K562 (cell line): ENCODE measurements at regions not wholly inside any gene's neighbourhood (a gene's known extent, or its start where the extent isn't known, plus 50 kb on each side); places are given as distances from the start of the nearest gene placed in this dataset.

Experiments
- ATAC-seq: fragments of 200-7000 bp; cut with Tn5 transposase; 3 replicates; pipeline ENCODE4 v1.9.1; 2020; ENCODE audit warnings: moderate library complexity
- BruUV-seq: library from RNA; stranded (reverse); fragments of 400-500 nt; replicated peaks from 2 replicates; lab custom pipeline; 2021; lab: Mats Ljungman, UMichigan
- CTCF ChIA-PET: fragments of 300-600 bp; formaldehyde crosslinking; extraction: SDS; loops from one replicate; lab custom pipeline; 2021; ENCODE audit warnings: low intra/inter-chr PET ratio; lab: Yijun Ruan, JAX
- POLR2A ChIA-PET: fragments of 300-600, 350-650 bp; sonication (Branson Sonifier 250); formaldehyde crosslinking; extraction: SDS; loops from one replicate; lab custom pipeline; 2021; ENCODE audit warnings: antibody characterized with exemption, inconsistent platforms; lab: Yijun Ruan, JAX
- DNase-seq, 4 experiments: peaks; one replicate each; pipeline versions ENCODE4 v3.0.0 to v3.0.0-alpha.2; 2011 to 2018; ENCODE audit warnings: low spot score in 3 of 4, mixed read lengths in 3 of 4; ENCODE audit errors: extremely low read depth in 1 of 4
- FAIRE-seq: peaks from 2 replicates; lab custom pipeline; 2011; peaks lifted over from hg19 to GRCh38; lab: Jason Lieb, UNC
- H2AFZ ChIP-seq: 2 replicates; pipeline ENCODE4 v1.6.0; 2011; ENCODE audit warnings: low read depth, low read length, control low read depth, inconsistent platforms
- H3K27ac ChIP-seq: fragments of 200-600 bp; 3 replicates; pipeline ENCODE4 v1.8.0; 2011; ENCODE audit warnings: low read depth, mild to moderate bottlenecking, control low read depth, inconsistent platforms, low read length, moderate library complexity, mixed read lengths; ENCODE audit errors: extremely low read depth
- H3K27me3 ChIP-seq, 2 experiments: fragments of 300-600 bp in 1 of 2; 2 replicates in 1 of 2; 3 replicates in 1 of 2; pipeline versions ENCODE4 v1.6.0 to v1.8.0; 2011; ENCODE audit warnings: inconsistent platforms in 2 of 2, low read length in 2 of 2, mild to moderate bottlenecking in 1 of 2, mixed read lengths in 1 of 2, moderate library complexity in 1 of 2; ENCODE audit not compliant: control insufficient read depth in 2 of 2, insufficient read depth in 2 of 2
- H3K36me3 ChIP-seq: fragments of 300-600 bp; 3 replicates; pipeline ENCODE4 v1.8.0; 2011; ENCODE audit warnings: mild to moderate bottlenecking, low read length, inconsistent platforms; ENCODE audit not compliant: control insufficient read depth, insufficient read depth
- H3K4me1 ChIP-seq, 2 experiments: fragments of 200-600 bp in 1 of 2; replicated peaks in 1 of 2; 2 replicates in 1 of 2; 3 replicates in 1 of 2; pipeline versions ENCODE4 v1.5.1 to v1.8.0; 2011; ENCODE audit warnings: inconsistent platforms in 2 of 2, low read length in 2 of 2, mild to moderate bottlenecking in 1 of 2, mixed read lengths in 1 of 2, moderate library complexity in 1 of 2; ENCODE audit not compliant: control insufficient read depth in 2 of 2, insufficient read depth in 2 of 2
- H3K4me2 ChIP-seq: 2 replicates; pipeline ENCODE4 v1.6.1; 2011; ENCODE audit warnings: low read length, control low read depth, inconsistent platforms, mixed read lengths; ENCODE audit not compliant: insufficient read depth
- H3K4me3 ChIP-seq: fragments of 200-600 bp; sonication (generic), shearing (Covaris generic); 2 replicates; pipeline ENCODE4 v1.5.1; 2016; ENCODE audit warnings: control low read depth, inconsistent platforms
- H3K79me2 ChIP-seq: fragments of 200-600 bp; 3 replicates; pipeline ENCODE4 v1.8.0; 2011; ENCODE audit warnings: low read length, inconsistent platforms; ENCODE audit not compliant: control insufficient read depth, insufficient read depth
- H3K9ac ChIP-seq, 2 experiments: 2 replicates each; pipeline versions ENCODE4 v1.6.0 to v1.6.1; 2011; ENCODE audit warnings: low read depth in 2 of 2, low read length in 2 of 2, control low read depth in 1 of 2, inconsistent platforms in 1 of 2, mild to moderate bottlenecking in 1 of 2, mixed read lengths in 1 of 2; ENCODE audit not compliant: insufficient read depth in 1 of 2
- H3K9me1 ChIP-seq: one replicate; pipeline ENCODE4 v1.6.0; 2011; ENCODE audit warnings: inconsistent platforms, mild to moderate bottlenecking, low read length, moderate library complexity; ENCODE audit not compliant: control insufficient read depth, insufficient read depth
- H3K9me3 ChIP-seq: replicated peaks from 2 replicates; pipeline ENCODE4 v1.5.1; 2011; ENCODE audit warnings: low read depth, low read length, inconsistent platforms; ENCODE audit not compliant: control insufficient read depth, insufficient read depth
- H4K20me1 ChIP-seq: replicated peaks from 2 replicates; pipeline ENCODE4 v1.6.1; 2011; ENCODE audit warnings: low read length, inconsistent platforms, mixed read lengths; ENCODE audit not compliant: control insufficient read depth, insufficient read depth
- CBX3 ChIP-seq, 2 experiments: IDR thresholded peaks; 1 replicate in 1 of 2; 2 replicates in 1 of 2; pipeline ENCODE4 v1.6.1; 2012; ENCODE audit warnings: inconsistent platforms in 2 of 2, low read length in 2 of 2, borderline replicate concordance in 1 of 2, control low read depth in 1 of 2
- CHD2 ChIP-seq: IDR thresholded peaks from 2 replicates; pipeline ENCODE4 v1.6.1; 2011; ENCODE audit warnings: low read depth, low read length
- ETS2 ChIP-seq: IDR thresholded peaks from 2 replicates; pipeline ENCODE4 v1.6.1; 2016; ENCODE audit warnings: borderline replicate concordance, missing genetic modification characterization, mild to moderate bottlenecking, moderate library complexity, missing compliant biosample characterization; ENCODE audit not compliant: poor library complexity, severe bottlenecking
- GTF2A2 ChIP-seq: IDR thresholded peaks from 2 replicates; pipeline ENCODE4 v1.6.1; 2016; ENCODE audit warnings: mild to moderate bottlenecking, missing genetic modification characterization, missing compliant biosample characterization
- HDAC3 ChIP-seq: fragments of 450-650 bp; IDR thresholded peaks from 2 replicates; pipeline ENCODE4 v1.6.1; 2018; ENCODE audit warnings: borderline replicate concordance, mild to moderate bottlenecking, moderate library complexity; ENCODE audit not compliant: partially characterized antibody
- HIVEP1 ChIP-seq: fragments of 250-450 bp; sonication (Bioruptor Pico); IDR thresholded peaks from 2 replicates; pipeline ENCODE4 v1.4.0; 2020; ENCODE audit warnings: mild to moderate bottlenecking
- MCM7 ChIP-seq, 2 experiments: fragments of 450-650 bp; IDR thresholded peaks; 2 replicates each; pipeline ENCODE4 v1.6.1; 2016 to 2018
- MEF2A ChIP-seq: IDR thresholded peaks from 2 replicates; pipeline ENCODE4 v1.6.1; 2011; ENCODE audit warnings: low read depth, mild to moderate bottlenecking, low read length, moderate library complexity; ENCODE audit not compliant: control insufficient read depth
- MYC ChIP-seq, 2 experiments: fragments of 250-450 bp in 1 of 2; sonication (Bioruptor Pico) in 1 of 2; IDR thresholded peaks; 2 replicates each; pipeline versions ENCODE4 v1.5.1 to v1.6.1; 2012 to 2021; ENCODE audit warnings: low read depth in 2 of 2, borderline replicate concordance in 1 of 2, improper control_type of control experiment in 1 of 2, low read length in 1 of 2, mild to moderate bottlenecking in 1 of 2, moderate library complexity in 1 of 2
- NRF1 ChIP-seq, 2 experiments: fragments of 450-650 bp; IDR thresholded peaks in 1 of 2; conservative IDR thresholded peaks in 1 of 2; 2 replicates each; pipeline ENCODE4 v1.6.1; 2014; ENCODE audit warnings: mild to moderate bottlenecking in 2 of 2
- TEAD1 ChIP-seq, 2 experiments: fragments of 450-650 bp in 1 of 2; sonication (generic) in 1 of 2; formaldehyde crosslinking; IDR thresholded peaks; 2 replicates each; pipeline versions ENCODE4 v1.4.0 to v1.8.0; 2020 to 2022; ENCODE audit warnings: mild to moderate bottlenecking in 2 of 2, missing genetic modification reagents in 1 of 2
- ZFP36 ChIP-seq: fragments of 150-350 bp; IDR thresholded peaks from 2 replicates; pipeline ENCODE4 v1.6.1; 2018; ENCODE audit warnings: low read length, low read depth; ENCODE audit not compliant: partially characterized antibody
- ZNF133 ChIP-seq: fragments of 250-450 bp; sonication (Bioruptor Pico); IDR thresholded peaks from 2 replicates; pipeline ENCODE4 v1.4.0; 2020; ENCODE audit warnings: mild to moderate bottlenecking
- ZNF695 ChIP-seq: fragments of 450-650 bp; formaldehyde crosslinking; IDR thresholded peaks from 2 replicates; pipeline ENCODE4 v1.4.0; 2020; ENCODE audit warnings: mild to moderate bottlenecking, moderate library complexity
- ZNF77 ChIP-seq: fragments of 250-450 bp; sonication (Bioruptor Pico); IDR thresholded peaks from 2 replicates; pipeline ENCODE4 v1.5.0; 2020
- WGBS: fragments of 100-300 bp; shearing (Covaris generic); methylation state at CpG from one replicate; pipeline ENCODE4 v1.1.6; 2016; ENCODE audit warnings: low coverage, mixed read lengths; ENCODE audit not compliant: insufficient coverage; ENCODE audit errors: missing lambda C conversion rate; 5-methylcytosine and 5-hydroxymethylcytosine counted together
- in situ Hi-C: fragments of 300-500 bp; cut with MboI; formaldehyde crosslinking; loops from 4 replicates; pipeline ENCODE4 v1.15.0; 2018; ENCODE audit warnings: inconsistent platforms, mixed read lengths
- intact Hi-C: fragments of 100-400 bp; cut with micrococcal nuclease; formaldehyde crosslinking; loops from 2 replicates; pipeline ENCODE4 v1.14.2; 2022
- TF ChIP-seq, protein P1 (sequence below), 2 experiments: fragments of 450-650 bp; IDR thresholded peaks; 2 replicates each; pipeline ENCODE4 v1.6.1; 2016
- TF ChIP-seq, protein P2 (sequence below): fragments of 450-650 bp; formaldehyde crosslinking; IDR thresholded peaks from 2 replicates; pipeline ENCODE4 v1.4.0; 2020; ENCODE audit warnings: mild to moderate bottlenecking, moderate library complexity

DNA sequence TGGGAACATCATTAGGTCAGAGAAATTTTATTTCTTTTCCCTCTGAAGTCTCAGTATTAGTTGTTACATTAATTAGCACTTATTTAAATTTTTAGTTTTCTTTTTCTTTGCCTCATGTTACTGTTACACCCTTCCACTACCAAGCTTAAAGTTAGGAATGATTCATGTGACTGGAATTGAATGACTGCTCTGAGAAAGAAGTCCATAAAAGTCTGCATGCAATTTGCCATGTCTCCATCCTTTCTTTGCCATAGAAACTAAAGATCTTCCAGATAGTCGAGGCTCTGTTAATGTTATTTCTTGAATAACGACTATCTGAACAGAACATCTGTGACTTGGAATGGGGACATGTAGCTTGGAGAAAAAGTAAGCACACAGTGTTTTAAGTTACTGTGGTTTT is 1269.8 kb upstream of the PIK3C3 start:
- TF ChIP-seq CHD2 (no peak), TEAD1 (CRISPR knock-in tag; IDR thresholded peaks at IDR 0.05) (no peak), ZNF695 (CRISPR knock-in tag) (no peak), MYC (IDR thresholded peaks at IDR 0.05; ENCODE audit: low read depth, low read length) (no peak), MYC (CRISPR knock-in tag; IDR thresholded peaks at IDR 0.05; ENCODE audit: borderline replicate concordance, low read depth) (no peak), HIVEP1 (CRISPR knock-in tag) (no peak), ZFP36 (no peak), NRF1 (conservative IDR thresholded peaks at IDR 0.05 in 1 of 2, IDR thresholded peaks at IDR 0.05 in 1 of 2) (no peak), ETS2 (tag) (no peak), GTF2A2 (tag) (no peak), MEF2A (no peak), ZNF133 (CRISPR knock-in tag) (no peak), ZNF77 (no peak), MCM7 (IDR thresholded peaks at IDR 0.05) (no peak), HDAC3 (no peak), CBX3 (IDR thresholded peaks at IDR 0.05; ENCODE audit: borderline replicate concordance in 1 of 2, low read length in 2 of 2) (no peak)
- TF ChIP-seq, protein P1, sequence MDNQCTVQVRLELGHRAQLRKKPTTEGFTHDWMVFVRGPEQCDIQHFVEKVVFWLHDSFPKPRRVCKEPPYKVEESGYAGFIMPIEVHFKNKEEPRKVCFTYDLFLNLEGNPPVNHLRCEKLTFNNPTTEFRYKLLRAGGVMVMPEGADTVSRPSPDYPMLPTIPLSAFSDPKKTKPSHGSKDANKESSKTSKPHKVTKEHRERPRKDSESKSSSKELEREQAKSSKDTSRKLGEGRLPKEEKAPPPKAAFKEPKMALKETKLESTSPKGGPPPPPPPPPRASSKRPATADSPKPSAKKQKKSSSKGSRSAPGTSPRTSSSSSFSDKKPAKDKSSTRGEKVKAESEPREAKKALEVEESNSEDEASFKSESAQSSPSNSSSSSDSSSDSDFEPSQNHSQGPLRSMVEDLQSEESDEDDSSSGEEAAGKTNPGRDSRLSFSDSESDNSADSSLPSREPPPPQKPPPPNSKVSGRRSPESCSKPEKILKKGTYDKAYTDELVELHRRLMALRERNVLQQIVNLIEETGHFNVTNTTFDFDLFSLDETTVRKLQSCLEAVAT (IDR thresholded peaks at IDR 0.05), result no peak
- TF ChIP-seq, protein P2, sequence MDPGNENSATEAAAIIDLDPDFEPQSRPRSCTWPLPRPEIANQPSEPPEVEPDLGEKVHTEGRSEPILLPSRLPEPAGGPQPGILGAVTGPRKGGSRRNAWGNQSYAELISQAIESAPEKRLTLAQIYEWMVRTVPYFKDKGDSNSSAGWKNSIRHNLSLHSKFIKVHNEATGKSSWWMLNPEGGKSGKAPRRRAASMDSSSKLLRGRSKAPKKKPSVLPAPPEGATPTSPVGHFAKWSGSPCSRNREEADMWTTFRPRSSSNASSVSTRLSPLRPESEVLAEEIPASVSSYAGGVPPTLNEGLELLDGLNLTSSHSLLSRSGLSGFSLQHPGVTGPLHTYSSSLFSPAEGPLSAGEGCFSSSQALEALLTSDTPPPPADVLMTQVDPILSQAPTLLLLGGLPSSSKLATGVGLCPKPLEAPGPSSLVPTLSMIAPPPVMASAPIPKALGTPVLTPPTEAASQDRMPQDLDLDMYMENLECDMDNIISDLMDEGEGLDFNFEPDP (CRISPR knock-in tag), result no peak
- in situ Hi-C loops, result no loop called here
- ChIA-PET CTCF (no interaction called here), POLR2A (no interaction called here)
- H3K4me3 ChIP-seq, result no peak overlapping the region
- H3K9ac ChIP-seq, result no peak overlapping the region
- H3K79me2 ChIP-seq, result no peaks in the 10 kb centered on the region
- no peak for FAIRE-seq
- no peaks in the 10 kb centered on the region for H4K20me1 ChIP-seq
- no peak for DNase-seq
- 0% methylated on average over 1 of the region's 2 CpGs for WGBS
- intact Hi-C loops, result no loop called here
- no peak overlapping the region for H3K27ac ChIP-seq
- no peaks in the 10 kb centered on the region for H3K9me1 ChIP-seq
- H3K4me2 ChIP-seq, result no peak overlapping the region
- no peak for ATAC-seq
- no peaks in the 10 kb centered on the region for H3K4me1 ChIP-seq
- H2AFZ ChIP-seq, result no peak overlapping the region
- H3K9me3 ChIP-seq, result no peaks in the 10 kb centered on the region
- H3K27me3 ChIP-seq, result no peaks in the 10 kb centered on the region
- no peaks in the 10 kb centered on the region for H3K36me3 ChIP-seq
- BruUV-seq, result no TSS peak
